Activated CD4-positive, alpha-beta T cell treated with anti-CD3 and anti-CD28 coated beads, Interleukin-2, amount 50 U/mL, for 24 hours (primary cell): ENCODE measurements at regions not wholly inside any gene's neighbourhood (a gene's known extent, or its start where the extent isn't known, plus 50 kb on each side); places are given as distances from the start of the nearest gene placed in this dataset.
A peak's percentile ranks its signal among the peaks of the same experiment; 100 is the strongest.
"Not testable (repeated sequence)": the region's sequence is repeated elsewhere in the genome, so short reads cannot be mapped to it uniquely, and the experiment has no call there.

Experiments
- DNase-seq, 2 donors: peaks; one replicate each; pipeline ENCODE4 v3.0.0-alpha.2; 2020; ENCODE audit warnings: low read depth in 1 of 2, low spot score in 1 of 2

DNA sequence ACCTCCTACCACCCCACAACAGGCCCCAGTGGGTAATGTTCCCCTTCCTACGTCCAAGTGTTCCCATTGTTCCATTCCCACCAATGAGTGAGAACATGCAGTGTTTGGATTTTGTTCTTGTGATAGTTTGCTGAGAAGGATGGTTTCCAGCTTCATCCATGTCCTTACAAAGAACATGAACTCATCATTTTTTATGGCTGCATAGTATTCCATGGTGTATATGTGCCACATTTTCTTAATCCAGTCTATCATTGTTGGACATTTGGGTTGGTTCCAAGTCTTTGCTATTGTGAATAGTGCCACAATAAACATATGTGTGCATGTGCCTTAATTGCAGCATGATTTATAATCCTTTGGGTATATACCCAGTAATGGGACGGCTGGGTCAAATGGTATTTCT lies 81.6 kb downstream of the P2RY10 start:
- not testable (repeated sequence) for DNase-seq

DNA sequence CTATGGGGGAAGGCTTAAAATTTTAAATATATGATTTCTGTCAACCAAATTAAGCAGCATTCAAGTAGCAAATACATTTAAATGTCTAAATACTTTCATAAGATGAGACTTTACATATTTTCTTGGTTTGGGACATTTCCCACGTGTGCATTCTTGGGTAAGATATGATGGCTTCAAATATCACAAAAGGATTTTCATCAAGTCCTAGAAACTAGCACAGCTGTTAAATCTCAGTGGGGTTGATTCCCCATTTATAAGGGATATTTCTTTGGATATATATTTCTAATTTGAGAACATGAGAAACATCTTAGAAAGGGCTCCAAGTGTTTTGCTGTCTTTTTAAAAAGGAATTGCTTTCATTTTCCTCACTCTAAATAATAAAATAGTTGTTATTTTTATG lies 90.2 kb downstream of the P2RY10 start:
- DNase-seq, result no peak

DNA sequence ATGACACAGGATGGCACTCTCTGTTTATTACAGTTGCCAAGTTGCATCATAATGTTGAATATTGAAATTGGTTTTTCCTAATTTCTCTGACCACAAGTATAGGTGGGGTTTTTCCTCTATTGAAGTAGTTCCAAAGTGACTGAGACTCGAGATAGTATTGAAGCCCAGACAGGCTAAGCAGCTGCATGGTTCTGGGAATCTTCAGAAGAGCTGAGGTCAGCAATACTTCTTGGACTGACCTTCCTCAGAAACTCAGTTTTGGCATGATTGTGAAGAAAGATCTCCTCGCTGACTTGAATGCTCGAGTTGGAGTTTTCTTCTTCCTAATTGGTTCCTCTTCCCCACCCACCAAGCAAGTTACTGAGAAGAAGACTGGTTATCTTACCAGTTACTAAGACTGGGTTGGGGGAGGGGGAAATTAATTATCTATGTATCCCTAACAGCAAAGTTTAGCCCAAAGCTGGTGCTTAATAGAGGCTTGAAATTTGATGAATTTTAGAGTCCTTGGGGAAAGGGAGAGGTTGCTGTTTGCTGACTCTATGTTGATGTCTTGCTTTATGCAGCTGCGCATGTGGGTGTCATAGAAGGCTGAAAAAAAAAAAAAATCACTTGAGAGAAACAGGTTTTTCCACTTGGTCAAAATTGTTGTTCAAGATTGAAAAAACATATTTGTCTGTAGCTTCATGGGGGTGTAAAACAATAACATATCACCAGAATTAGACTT lies 91.1 kb downstream of the P2RY10 start:
- no peak for DNase-seq

DNA sequence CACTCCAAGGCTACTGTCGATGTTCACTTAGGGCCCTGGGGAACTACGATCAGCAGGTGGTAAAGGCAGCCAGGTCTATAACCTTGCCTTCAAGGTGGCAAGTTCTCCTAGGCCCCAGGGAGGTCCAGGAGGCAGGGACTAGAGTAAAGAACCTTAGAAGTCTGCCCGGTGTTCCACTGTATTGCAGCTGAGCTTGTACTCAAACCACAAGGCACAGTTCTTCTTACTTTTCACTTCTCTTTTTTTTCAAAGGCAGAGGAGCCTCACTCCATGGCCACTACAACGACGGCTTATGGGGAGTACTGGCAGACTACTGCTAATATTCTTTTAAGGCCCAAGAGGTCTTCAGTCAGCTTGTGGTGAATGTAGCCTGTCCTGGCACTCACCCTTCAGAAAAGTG lies 78.8 kb upstream of the GPR174 start:
- DNase-seq, result no peak

DNA sequence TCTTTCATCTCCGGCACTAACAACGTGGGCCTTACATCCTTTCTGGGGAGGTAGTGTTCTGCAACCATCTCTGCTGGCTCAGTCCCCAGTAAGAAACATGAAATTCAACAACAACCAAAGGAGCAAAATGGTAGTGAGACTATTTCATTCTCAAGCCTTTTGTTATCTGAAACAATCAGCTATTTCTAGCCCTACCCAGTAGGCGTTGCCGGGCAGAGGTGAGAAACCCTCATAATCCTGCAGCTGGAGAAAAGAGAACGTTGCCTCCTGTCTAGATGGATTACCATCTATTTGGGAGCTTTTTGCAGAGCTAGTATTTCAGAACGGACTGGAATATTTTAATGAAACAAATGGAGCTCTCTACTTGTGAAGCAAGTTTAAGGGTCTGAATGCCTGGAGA lies 66.4 kb upstream of the GPR174 start:
- no peak for DNase-seq

DNA sequence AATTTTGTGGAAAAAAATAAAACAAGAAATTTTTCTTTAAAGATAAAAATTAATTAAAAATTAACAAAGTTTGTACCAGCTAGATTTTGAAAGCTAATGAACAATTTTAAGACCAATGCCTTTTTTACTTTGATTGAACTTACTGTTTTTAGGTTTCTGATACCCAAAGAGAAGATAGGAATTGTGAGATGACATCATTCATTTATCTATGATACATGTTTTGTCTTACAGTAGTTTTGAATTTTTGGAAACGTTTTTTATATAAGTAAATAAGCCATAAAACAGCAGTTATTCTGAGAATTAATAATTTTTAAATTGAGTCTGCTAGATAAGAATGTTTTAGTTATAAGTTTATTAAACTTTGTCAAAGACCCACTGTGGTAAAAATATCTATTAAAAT lies 65.0 kb upstream of the GPR174 start:
- no peak for DNase-seq

DNA sequence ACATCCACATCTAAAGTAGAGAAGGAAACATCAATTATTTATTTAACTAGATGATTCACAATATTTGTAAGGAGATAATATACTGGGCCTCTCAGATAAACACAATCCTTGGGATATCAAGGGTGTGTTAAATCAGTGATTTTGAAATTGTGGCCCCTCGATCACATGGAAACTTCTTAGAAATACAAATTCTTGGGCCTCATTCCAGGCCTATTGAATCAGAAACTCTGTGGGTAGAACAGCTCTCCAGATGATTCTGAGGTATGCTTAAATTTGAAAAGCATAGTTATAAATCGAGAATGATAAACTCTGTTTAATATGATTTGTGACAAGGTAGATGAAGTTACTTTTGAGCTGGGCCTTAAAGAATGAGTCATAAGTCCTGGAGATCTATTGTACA lies 64.3 kb upstream of the GPR174 start:
- no peak for DNase-seq

DNA sequence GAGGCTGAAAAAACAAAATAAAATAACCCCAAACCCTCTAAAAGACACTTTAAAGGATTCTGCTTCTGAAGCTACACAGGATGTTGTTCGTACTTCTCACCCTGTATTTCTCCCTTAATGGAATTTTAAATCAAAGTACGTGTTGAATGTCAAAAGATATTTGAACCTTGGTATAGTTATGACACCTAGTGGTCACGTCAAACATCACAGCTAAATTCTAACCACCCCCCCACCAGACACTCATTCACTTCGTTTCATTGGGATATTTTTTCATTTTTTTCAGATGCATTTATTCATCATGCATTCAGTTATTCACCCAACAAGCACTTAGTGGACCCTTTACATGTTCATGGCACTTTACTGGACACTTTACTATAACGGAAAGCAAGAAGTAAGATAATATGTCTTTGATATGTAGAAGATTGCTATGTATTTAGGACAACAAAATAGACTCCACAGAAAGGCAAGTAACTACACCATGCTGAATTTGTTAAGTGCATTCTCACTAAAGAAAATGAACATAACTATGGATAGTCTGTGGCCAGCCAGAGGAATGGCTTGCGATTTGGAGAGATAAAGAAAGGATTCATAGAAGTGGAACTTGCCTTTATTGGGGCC lies 62.5 kb upstream of the GPR174 start:
- peak in 1 of 2 donors; percentile 21 for DNase-seq

DNA sequence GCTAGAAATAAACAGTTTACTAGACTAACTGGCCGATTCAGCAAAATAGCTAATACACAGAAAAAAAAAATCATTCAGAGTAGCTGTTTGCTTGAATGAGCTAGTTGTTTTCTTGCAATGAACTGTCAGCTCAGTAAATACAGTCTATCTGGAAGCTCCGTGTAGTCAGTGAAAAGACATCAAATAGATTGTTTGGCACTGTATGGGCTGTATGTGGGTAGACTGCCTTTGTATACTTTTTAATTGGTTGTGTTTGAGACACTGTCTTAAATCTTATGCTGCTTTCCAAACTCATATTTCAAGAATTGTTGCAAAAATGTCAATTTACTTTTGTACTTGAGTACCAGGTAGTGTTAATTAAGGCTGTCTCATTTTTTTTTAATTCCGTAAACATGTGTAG lies 61.6 kb upstream of the GPR174 start:
- no peak for DNase-seq

DNA sequence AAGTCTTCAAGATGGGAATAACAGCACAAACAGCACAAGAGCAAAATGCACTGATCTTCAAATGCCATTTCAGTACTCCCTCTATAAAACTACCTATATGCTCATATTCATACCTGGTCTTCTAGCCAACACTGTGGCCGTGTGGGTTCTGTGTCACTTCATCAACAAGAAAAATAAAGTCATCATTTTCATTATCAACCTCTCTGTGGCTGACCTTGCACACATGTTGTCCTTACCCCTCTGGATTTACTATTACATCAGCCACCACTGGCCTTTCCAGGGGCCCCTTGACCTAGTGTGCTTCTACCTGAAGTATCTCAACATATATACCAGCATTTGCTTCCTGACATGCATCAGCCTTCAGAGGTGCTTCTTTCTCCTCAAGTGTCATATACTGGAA lies 59.6 kb upstream of the GPR174 start:
- no peak for DNase-seq

DNA sequence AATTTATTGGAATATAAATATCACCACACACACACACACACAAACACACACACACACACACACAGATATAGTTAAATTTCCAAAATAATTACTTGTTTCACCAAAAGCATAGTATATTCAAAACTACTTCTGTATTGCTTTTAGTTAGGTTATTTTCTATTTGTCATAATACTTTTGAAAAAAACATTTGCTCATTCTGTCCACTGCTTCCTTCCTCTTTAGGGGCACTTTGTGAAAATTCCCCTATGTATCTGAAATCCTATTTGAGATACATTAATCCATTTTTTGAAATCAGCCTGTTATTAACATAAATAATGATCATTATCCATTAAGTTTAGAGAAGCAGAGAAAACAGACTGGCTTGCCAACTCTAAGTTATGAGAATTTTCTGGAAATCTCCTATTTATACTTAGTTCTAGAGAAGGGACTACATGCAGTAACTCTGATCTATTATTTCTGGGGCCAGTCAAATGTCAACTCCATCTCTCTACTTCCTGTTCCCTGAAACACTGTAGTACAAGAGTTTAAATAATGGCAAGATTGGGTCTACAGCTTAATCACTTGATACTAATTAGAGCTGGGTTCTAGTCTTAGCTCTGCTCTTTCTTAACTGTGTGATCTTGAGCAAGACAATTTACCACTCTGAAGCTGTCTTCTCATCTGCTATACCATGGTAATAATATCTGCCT lies 54.4 kb upstream of the GPR174 start:
- DNase-seq, result no peak

DNA sequence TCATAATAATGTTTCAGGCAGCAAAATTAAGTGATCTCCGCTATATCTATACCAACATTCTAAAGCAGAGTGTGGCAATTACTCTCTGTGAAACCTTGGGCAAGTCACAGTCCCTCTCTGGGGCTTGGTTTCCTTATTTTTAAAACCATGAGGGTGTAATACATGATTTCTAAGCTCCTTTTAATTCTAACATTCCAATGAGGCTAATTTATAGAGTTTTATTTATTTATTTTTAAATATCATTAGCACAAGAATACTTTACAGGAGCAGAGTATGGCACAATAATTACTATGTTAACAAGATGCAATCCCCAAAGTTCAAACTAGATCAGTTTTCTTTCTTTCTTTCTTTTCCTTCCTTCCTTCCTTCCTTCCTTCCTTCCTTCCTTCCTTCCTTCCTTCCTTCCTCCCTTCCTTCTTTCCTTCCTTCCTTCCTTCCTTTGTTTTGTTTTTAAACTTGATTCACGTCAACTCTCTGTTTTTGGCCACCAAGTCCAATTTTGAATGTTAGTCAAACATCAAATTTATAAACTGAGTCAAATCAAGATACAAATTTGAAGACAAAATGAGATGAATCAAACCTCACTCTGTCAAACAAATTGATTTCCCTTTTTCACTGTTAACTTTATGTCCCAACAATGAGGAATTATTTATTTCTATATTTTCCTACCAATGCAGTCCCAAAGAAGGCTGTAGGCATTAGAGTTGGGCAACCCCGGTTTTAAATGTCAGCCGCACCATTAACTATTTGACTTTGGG lies 50.2 kb upstream of the GPR174 start:
- DNase-seq, result no peak
